GM23338 (cell line): ENCODE measurements at regions not wholly inside any gene's neighbourhood (a gene's known extent, or its start where the extent isn't known, plus 50 kb on each side); places are given as distances from the start of the nearest gene placed in this dataset.

Experiments used
- ATAC-seq: fragments of 200-7000 bp; cut with Tn5 transposase; 3 replicates; pipeline ENCODE4 v1.9.1; 2020
- DNase-seq: peaks from one replicate; pipeline ENCODE4 v3.0.0-alpha.2; 2015; ENCODE audit warnings: low spot score
- H2AFZ ChIP-seq: fragments of 200-600 bp; sonication (generic); 2 replicates; pipeline ENCODE4 v1.8.0; 2016; ENCODE audit warnings: antibody characterized with exemption, mild to moderate bottlenecking, moderate library complexity
- H3F3A ChIP-seq: fragments of 200-600 bp; sonication (generic); replicated peaks from 2 replicates; pipeline ENCODE4 v1.8.0; 2017; ENCODE audit warnings: antibody characterized with exemption, mixed run types, low read depth
- H3K27ac ChIP-seq: fragments of 200-600 bp; sonication (generic); 2 replicates; pipeline ENCODE4 v1.6.1; 2016; ENCODE audit warnings: low read depth
- H3K27me3 ChIP-seq: fragments of 200-600 bp; sonication (generic); 2 replicates; pipeline ENCODE4 v1.8.0; 2016; ENCODE audit warnings: mild to moderate bottlenecking, mixed run types, moderate library complexity; ENCODE audit not compliant: insufficient read depth
- H3K36me3 ChIP-seq: fragments of 200-600 bp; sonication (generic); 2 replicates; pipeline ENCODE4 v1.8.0; 2016; ENCODE audit warnings: mild to moderate bottlenecking; ENCODE audit not compliant: insufficient read depth
- H3K4me1 ChIP-seq: fragments of 200-600 bp; sonication (generic); 2 replicates; pipeline ENCODE4 v1.8.0; 2016; ENCODE audit warnings: mild to moderate bottlenecking, moderate library complexity; ENCODE audit not compliant: insufficient read depth
- H3K4me2 ChIP-seq: fragments of 200-600 bp; sonication (generic); 2 replicates; pipeline ENCODE4 v1.7.1; 2017; ENCODE audit warnings: mixed run types
- H3K4me3 ChIP-seq: fragments of 200-600 bp; sonication (generic); 2 replicates; pipeline ENCODE4 v1.6.1; 2016; ENCODE audit warnings: mixed run types
- H3K79me2 ChIP-seq: fragments of 200-600 bp; sonication (generic); replicated peaks from 2 replicates; pipeline ENCODE4 v1.8.0; 2017; ENCODE audit warnings: mild to moderate bottlenecking; ENCODE audit not compliant: insufficient read depth
- H3K9me2 ChIP-seq: fragments of 200-600 bp; sonication (generic); 2 replicates; pipeline ENCODE4 v1.8.0; 2017; ENCODE audit not compliant: insufficient read depth
- H4K20me1 ChIP-seq: fragments of 200-600 bp; sonication (generic); replicated peaks from 2 replicates; pipeline ENCODE4 v1.8.0; 2017; ENCODE audit warnings: mild to moderate bottlenecking; ENCODE audit not compliant: insufficient read depth
- H3K27ac Mint-ChIP-seq: 2 replicates; pipeline ENCODE4 v1.8.0; 2020; ENCODE audit warnings: inconsistent platforms, mild to moderate bottlenecking, moderate library complexity, mixed read lengths
- H3K27me3 Mint-ChIP-seq: 3 replicates; pipeline ENCODE4 v1.8.0; 2022; ENCODE audit warnings: low read depth, mild to moderate bottlenecking, moderate library complexity, mixed read lengths, inconsistent platforms; ENCODE audit not compliant: insufficient read depth, poor library complexity
- H3K36me3 Mint-ChIP-seq: 3 replicates; pipeline ENCODE4 v1.8.0; 2021; ENCODE audit warnings: low read depth, mild to moderate bottlenecking, inconsistent platforms, moderate library complexity, mixed read lengths
- H3K4me1 Mint-ChIP-seq: 3 replicates; pipeline ENCODE4 v1.8.0; 2020; ENCODE audit warnings: mild to moderate bottlenecking, inconsistent platforms, mixed read lengths
- H3K4me3 Mint-ChIP-seq: 3 replicates; pipeline ENCODE4 v1.8.0; 2021; ENCODE audit warnings: moderate library complexity, mild to moderate bottlenecking, inconsistent platforms, mixed read lengths
- H3K9me3 Mint-ChIP-seq: 3 replicates; pipeline ENCODE4 v1.8.0; 2020; ENCODE audit warnings: moderate library complexity, mild to moderate bottlenecking, inconsistent platforms, mixed read lengths
- CREB1 ChIP-seq: fragments of 250-450 bp; sonication (Bioruptor Pico); IDR thresholded peaks from 2 replicates; pipeline ENCODE4 v1.5.0; 2020; ENCODE audit warnings: low read depth, mild to moderate bottlenecking, moderate library complexity
- EZH2 ChIP-seq: fragments of 200-600 bp; sonication (generic); IDR thresholded peaks from one replicate; pipeline ENCODE4 v1.8.0; 2017; ENCODE audit warnings: antibody characterized with exemption, mild to moderate bottlenecking, low read depth; ENCODE audit not compliant: unreplicated experiment
- EZH2phosphoT487 ChIP-seq: fragments of 200-600 bp; sonication (generic); IDR thresholded peaks from one replicate; pipeline ENCODE4 v1.8.1; 2018; ENCODE audit warnings: antibody characterized with exemption; ENCODE audit not compliant: unreplicated experiment
- JUNB ChIP-seq: IDR thresholded peaks from one replicate; pipeline ENCODE4 v1.6.1; 2016; ENCODE audit warnings: antibody characterized with exemption; ENCODE audit not compliant: unreplicated experiment
- NANOG ChIP-seq: IDR thresholded peaks from 2 replicates; pipeline ENCODE4 v1.6.1; 2016; ENCODE audit warnings: antibody characterized with exemption, borderline replicate concordance
- POLR2AphosphoS5 ChIP-seq: IDR thresholded peaks from 2 replicates; pipeline ENCODE4 v1.6.1; 2016; ENCODE audit warnings: antibody characterized with exemption, low read depth
- STAT1 ChIP-seq: IDR thresholded peaks from one replicate; pipeline ENCODE4 v1.6.1; 2016; ENCODE audit warnings: antibody characterized with exemption; ENCODE audit not compliant: unreplicated experiment
- ZNF114 ChIP-seq: fragments of 250-450 bp; sonication (Bioruptor Pico); IDR thresholded peaks from 2 replicates; pipeline ENCODE4 v1.5.0; 2020; ENCODE audit warnings: mild to moderate bottlenecking, moderate library complexity
- ZNF331 ChIP-seq: fragments of 250-450 bp; sonication (Bioruptor Pico); IDR thresholded peaks from 2 replicates; pipeline ENCODE4 v1.5.0; 2020; ENCODE audit warnings: low read depth, mild to moderate bottlenecking, moderate library complexity
- TF ChIP-seq, protein P1 (sequence below): IDR thresholded peaks from 2 replicates; pipeline ENCODE4 v1.6.1; 2016; ENCODE audit warnings: antibody characterized with exemption
- TF ChIP-seq, protein P2 (sequence below): IDR thresholded peaks from one replicate; pipeline ENCODE4 v1.6.1; 2018; ENCODE audit warnings: antibody characterized with exemption; ENCODE audit not compliant: unreplicated experiment
- TF ChIP-seq, protein P3 (sequence below): fragments of 250-450 bp; sonication (Bioruptor Pico); IDR thresholded peaks from 2 replicates; pipeline ENCODE4 v1.5.0; 2020; ENCODE audit warnings: mild to moderate bottlenecking, moderate library complexity
- TF ChIP-seq, protein P4 (sequence below), 2 experiments: fragments of 200-600 bp in 1 of 2; sonication (generic) in 1 of 2; conservative IDR thresholded peaks; 2 replicates each; pipeline versions ENCODE4 v1.5.1 to v1.6.1; 2016 to 2017; ENCODE audit warnings: antibody characterized with exemption in 2 of 2, low read depth in 2 of 2, mild to moderate bottlenecking in 2 of 2, moderate library complexity in 1 of 2

DNA sequence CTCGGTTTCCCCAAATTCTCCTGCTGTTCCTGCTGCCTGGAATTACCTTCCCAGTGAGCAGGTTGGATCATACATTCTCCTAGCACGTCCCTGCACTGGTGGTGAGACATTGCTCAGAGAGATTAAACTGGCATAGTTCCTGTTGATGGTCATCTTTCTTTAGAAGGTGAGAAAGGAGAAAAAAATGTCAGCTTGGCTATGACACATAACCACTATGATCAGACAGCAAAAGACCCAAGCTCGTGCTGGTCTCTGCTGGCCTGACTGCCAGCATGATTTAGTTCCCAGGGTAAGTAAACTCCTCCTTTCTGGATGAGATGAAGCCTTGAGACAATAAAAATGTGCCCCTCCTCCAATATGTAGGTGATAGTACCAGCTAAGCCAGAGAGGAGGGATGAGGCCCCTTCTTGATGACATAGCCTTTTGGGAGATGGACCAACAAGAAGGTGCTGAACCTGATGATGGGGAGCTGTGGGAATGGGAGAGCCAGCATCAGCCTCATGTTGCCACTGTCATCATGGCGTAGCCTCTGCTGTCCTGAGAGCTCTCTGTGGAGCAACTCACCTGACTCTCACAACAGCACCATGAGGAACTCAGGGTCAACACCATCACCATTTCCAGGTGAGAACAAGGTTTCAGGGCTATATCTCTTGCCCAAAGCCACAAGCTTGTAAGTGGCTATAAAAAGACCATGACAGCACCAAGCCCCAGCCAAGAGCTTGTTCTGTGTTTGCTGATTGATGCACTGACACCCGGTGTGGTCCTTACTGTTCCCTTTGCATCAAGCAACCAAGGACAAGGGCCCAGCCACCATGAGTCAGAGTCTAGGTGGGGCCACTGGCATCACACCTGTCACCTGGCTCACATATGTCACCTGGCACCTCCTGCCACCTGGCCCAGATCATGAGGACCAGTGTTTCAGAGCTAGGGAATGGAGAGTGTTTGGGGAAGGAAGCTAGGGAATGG, 200.0 kb downstream of the MATN1 start:
- no peak for ATAC-seq
- H3K4me3 ChIP-seq = no peak overlapping the region
- H3K27ac Mint-ChIP-seq = no peak overlapping the region
- H2AFZ ChIP-seq = no peak overlapping the region
- no peaks in the 10 kb centered on the region for H3F3A ChIP-seq
- peaks cover 14% of the 10 kb centered on the region for H3K9me2 ChIP-seq
- no peaks in the 10 kb centered on the region; the same call in 2 of the 3 replicates for H3K9me3 Mint-ChIP-seq
- H4K20me1 ChIP-seq = no peaks in the 10 kb centered on the region
- no peak overlapping the region for H3K4me3 Mint-ChIP-seq
- H3K27ac ChIP-seq = no peak overlapping the region
- no peaks in the 10 kb centered on the region for H3K36me3 Mint-ChIP-seq
- H3K36me3 ChIP-seq = no peaks in the 10 kb centered on the region
- no peak for TF ChIP-seq EZH2
- TF ChIP-seq, protein P1, sequence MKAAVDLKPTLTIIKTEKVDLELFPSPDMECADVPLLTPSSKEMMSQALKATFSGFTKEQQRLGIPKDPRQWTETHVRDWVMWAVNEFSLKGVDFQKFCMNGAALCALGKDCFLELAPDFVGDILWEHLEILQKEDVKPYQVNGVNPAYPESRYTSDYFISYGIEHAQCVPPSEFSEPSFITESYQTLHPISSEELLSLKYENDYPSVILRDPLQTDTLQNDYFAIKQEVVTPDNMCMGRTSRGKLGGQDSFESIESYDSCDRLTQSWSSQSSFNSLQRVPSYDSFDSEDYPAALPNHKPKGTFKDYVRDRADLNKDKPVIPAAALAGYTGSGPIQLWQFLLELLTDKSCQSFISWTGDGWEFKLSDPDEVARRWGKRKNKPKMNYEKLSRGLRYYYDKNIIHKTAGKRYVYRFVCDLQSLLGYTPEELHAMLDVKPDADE = no peak
- no peak for TF ChIP-seq NANOG
- TF ChIP-seq JUNB = no peak
- no peak for TF ChIP-seq POLR2AphosphoS5
- TF ChIP-seq ZNF114 (CRISPR knock-in tag) = no peak
- no peak for TF ChIP-seq ZNF331 (CRISPR knock-in tag)
- no peak for TF ChIP-seq CREB1 (CRISPR knock-in tag)
- TF ChIP-seq, protein P2, sequence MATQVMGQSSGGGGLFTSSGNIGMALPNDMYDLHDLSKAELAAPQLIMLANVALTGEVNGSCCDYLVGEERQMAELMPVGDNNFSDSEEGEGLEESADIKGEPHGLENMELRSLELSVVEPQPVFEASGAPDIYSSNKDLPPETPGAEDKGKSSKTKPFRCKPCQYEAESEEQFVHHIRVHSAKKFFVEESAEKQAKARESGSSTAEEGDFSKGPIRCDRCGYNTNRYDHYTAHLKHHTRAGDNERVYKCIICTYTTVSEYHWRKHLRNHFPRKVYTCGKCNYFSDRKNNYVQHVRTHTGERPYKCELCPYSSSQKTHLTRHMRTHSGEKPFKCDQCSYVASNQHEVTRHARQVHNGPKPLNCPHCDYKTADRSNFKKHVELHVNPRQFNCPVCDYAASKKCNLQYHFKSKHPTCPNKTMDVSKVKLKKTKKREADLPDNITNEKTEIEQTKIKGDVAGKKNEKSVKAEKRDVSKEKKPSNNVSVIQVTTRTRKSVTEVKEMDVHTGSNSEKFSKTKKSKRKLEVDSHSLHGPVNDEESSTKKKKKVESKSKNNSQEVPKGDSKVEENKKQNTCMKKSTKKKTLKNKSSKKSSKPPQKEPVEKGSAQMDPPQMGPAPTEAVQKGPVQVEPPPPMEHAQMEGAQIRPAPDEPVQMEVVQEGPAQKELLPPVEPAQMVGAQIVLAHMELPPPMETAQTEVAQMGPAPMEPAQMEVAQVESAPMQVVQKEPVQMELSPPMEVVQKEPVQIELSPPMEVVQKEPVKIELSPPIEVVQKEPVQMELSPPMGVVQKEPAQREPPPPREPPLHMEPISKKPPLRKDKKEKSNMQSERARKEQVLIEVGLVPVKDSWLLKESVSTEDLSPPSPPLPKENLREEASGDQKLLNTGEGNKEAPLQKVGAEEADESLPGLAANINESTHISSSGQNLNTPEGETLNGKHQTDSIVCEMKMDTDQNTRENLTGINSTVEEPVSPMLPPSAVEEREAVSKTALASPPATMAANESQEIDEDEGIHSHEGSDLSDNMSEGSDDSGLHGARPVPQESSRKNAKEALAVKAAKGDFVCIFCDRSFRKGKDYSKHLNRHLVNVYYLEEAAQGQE = no peak
- TF ChIP-seq, protein P3, sequence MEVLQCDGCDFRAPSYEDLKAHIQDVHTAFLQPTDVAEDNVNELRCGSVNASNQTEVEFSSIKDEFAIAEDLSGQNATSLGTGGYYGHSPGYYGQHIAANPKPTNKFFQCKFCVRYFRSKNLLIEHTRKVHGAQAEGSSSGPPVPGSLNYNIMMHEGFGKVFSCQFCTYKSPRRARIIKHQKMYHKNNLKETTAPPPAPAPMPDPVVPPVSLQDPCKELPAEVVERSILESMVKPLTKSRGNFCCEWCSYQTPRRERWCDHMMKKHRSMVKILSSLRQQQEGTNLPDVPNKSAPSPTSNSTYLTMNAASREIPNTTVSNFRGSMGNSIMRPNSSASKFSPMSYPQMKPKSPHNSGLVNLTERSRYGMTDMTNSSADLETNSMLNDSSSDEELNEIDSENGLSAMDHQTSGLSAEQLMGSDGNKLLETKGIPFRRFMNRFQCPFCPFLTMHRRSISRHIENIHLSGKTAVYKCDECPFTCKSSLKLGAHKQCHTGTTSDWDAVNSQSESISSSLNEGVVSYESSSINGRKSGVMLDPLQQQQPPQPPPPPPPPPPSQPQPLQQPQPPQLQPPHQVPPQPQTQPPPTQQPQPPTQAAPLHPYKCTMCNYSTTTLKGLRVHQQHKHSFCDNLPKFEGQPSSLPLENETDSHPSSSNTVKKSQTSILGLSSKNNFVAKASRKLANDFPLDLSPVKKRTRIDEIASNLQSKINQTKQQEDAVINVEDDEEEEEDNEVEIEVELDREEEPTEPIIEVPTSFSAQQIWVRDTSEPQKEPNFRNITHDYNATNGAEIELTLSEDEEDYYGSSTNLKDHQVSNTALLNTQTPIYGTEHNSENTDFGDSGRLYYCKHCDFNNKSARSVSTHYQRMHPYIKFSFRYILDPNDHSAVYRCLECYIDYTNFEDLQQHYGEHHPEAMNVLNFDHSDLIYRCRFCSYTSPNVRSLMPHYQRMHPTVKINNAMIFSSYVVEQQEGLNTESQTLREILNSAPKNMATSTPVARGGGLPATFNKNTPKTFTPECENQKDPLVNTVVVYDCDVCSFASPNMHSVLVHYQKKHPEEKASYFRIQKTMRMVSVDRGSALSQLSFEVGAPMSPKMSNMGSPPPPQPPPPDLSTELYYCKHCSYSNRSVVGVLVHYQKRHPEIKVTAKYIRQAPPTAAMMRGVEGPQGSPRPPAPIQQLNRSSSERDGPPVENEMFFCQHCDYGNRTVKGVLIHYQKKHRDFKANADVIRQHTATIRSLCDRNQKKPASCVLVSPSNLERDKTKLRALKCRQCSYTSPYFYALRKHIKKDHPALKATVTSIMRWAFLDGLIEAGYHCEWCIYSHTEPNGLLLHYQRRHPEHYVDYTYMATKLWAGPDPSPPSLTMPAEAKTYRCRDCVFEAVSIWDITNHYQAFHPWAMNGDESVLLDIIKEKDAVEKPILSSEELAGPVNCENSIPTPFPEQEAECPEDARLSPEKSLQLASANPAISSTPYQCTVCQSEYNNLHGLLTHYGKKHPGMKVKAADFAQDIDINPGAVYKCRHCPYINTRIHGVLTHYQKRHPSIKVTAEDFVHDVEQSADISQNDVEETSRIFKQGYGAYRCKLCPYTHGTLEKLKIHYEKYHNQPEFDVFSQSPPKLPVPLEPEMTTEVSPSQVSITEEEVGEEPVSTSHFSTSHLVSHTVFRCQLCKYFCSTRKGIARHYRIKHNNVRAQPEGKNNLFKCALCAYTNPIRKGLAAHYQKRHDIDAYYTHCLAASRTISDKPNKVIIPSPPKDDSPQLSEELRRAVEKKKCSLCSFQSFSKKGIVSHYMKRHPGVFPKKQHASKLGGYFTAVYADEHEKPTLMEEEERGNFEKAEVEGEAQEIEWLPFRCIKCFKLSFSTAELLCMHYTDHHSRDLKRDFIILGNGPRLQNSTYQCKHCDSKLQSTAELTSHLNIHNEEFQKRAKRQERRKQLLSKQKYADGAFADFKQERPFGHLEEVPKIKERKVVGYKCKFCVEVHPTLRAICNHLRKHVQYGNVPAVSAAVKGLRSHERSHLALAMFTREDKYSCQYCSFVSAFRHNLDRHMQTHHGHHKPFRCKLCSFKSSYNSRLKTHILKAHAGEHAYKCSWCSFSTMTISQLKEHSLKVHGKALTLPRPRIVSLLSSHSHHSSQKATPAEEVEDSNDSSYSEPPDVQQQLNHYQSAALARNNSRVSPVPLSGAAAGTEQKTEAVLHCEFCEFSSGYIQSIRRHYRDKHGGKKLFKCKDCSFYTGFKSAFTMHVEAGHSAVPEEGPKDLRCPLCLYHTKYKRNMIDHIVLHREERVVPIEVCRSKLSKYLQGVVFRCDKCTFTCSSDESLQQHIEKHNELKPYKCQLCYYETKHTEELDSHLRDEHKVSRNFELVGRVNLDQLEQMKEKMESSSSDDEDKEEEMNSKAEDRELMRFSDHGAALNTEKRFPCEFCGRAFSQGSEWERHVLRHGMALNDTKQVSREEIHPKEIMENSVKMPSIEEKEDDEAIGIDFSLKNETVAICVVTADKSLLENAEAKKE (CRISPR knock-in tag) = no peak
- TF ChIP-seq EZH2phosphoT487 = no peak
- no peak for TF ChIP-seq STAT1
- TF ChIP-seq, protein P4, sequence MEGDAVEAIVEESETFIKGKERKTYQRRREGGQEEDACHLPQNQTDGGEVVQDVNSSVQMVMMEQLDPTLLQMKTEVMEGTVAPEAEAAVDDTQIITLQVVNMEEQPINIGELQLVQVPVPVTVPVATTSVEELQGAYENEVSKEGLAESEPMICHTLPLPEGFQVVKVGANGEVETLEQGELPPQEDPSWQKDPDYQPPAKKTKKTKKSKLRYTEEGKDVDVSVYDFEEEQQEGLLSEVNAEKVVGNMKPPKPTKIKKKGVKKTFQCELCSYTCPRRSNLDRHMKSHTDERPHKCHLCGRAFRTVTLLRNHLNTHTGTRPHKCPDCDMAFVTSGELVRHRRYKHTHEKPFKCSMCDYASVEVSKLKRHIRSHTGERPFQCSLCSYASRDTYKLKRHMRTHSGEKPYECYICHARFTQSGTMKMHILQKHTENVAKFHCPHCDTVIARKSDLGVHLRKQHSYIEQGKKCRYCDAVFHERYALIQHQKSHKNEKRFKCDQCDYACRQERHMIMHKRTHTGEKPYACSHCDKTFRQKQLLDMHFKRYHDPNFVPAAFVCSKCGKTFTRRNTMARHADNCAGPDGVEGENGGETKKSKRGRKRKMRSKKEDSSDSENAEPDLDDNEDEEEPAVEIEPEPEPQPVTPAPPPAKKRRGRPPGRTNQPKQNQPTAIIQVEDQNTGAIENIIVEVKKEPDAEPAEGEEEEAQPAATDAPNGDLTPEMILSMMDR (conservative IDR thresholded peaks at IDR 0.05; ENCODE audit: low read depth in 2 of 2) = no peak
- H3K4me1 Mint-ChIP-seq = peaks cover 6% of the 10 kb centered on the region
- no peak overlapping the region for H3K4me2 ChIP-seq
- H3K27me3 Mint-ChIP-seq = peaks cover 2% of the 10 kb centered on the region
- H3K27me3 ChIP-seq = no peaks in the 10 kb centered on the region
- DNase-seq = no peak
- H3K79me2 ChIP-seq = no peaks in the 10 kb centered on the region
- no peaks in the 10 kb centered on the region for H3K4me1 ChIP-seq
